Esophagus muscularis mucosa (tissue), 4 donors: ENCODE measurements at regions not wholly inside any gene's neighbourhood (a gene's known extent, or its start where the extent isn't known, plus 50 kb on each side); places are given as distances from the start of the nearest gene placed in this dataset.
A peak's percentile ranks its signal among the peaks of the same experiment; 100 is the strongest.

Experiments
- DNase-seq: peaks from one replicate; pipeline ENCODE4 v3.0.0-alpha.2; 2017; ENCODE audit errors: extremely low spot score
- H3K27ac ChIP-seq, 4 donors: fragments of 200-600 bp; sonication (generic); replicated peaks in 1 of 4; 1 replicate in 3 of 4; 2 replicates in 1 of 4; pipeline ENCODE4 v1.5.1; 2016 to 2019; ENCODE audit warnings: mild to moderate bottlenecking in 1 of 4
- H3K27me3 ChIP-seq, 4 donors: fragments of 200-600 bp; sonication (generic); one replicate each; pipeline versions ENCODE4 v1.5.1 to v1.6.0; 2016 to 2019
- H3K36me3 ChIP-seq, 4 donors: fragments of 200-600 bp; sonication (generic); one replicate each; pipeline ENCODE4 v1.5.1; 2016 to 2019
- H3K4me1 ChIP-seq, 4 donors: fragments of 200-600 bp; sonication (generic); one replicate each; pipeline ENCODE4 v1.5.1; 2016 to 2019
- H3K4me3 ChIP-seq, 4 donors: fragments of 200-600 bp; sonication (generic); 1 replicate in 2 of 4; 2 replicates in 2 of 4; pipeline ENCODE4 v1.5.1; 2016 to 2019; ENCODE audit warnings: mild to moderate bottlenecking in 4 of 4, moderate library complexity in 1 of 4
- H3K9me3 ChIP-seq, 4 donors: fragments of 200-600 bp; sonication (generic); 1 replicate in 3 of 4; 2 replicates in 1 of 4; pipeline ENCODE4 v1.5.1; 2016 to 2019
- EP300 ChIP-seq: sonication (generic); formaldehyde crosslinking; IDR thresholded peaks from one replicate; pipeline ENCODE4 v1.6.1; 2017; ENCODE audit warnings: antibody characterized with exemption
- POLR2A ChIP-seq: fragments of 450-650 bp; IDR thresholded peaks from one replicate; pipeline ENCODE4 v1.6.1; 2017; ENCODE audit warnings: antibody characterized with exemption, moderate library complexity, mild to moderate bottlenecking, low read depth
- POLR2AphosphoS5 ChIP-seq, 2 donors: sonication (generic); formaldehyde crosslinking; IDR thresholded peaks; one replicate each; pipeline ENCODE4 v1.6.1; 2017; ENCODE audit warnings: antibody characterized with exemption in 2 of 2
- WGBS: methylation state at CpG from one replicate; pipeline ENCODE4 v1.1.5; 2018; 5-methylcytosine and 5-hydroxymethylcytosine counted together
- intact Hi-C: fragments of 100-400 bp; cut with DNase I; formaldehyde crosslinking; loops from one replicate; pipeline ENCODE4 v1.15.1; 2023
- TF ChIP-seq, protein P1 (sequence below), 3 experiments: fragments of 200-600 bp in 2 of 3; fragments of 450-650 bp in 1 of 3; sonication (generic) in 2 of 3; IDR thresholded peaks; one replicate each; pipeline ENCODE4 v1.5.1; 2017 to 2019; ENCODE audit warnings: antibody characterized with exemption in 3 of 3, mild to moderate bottlenecking in 2 of 3, moderate library complexity in 1 of 3

DNA sequence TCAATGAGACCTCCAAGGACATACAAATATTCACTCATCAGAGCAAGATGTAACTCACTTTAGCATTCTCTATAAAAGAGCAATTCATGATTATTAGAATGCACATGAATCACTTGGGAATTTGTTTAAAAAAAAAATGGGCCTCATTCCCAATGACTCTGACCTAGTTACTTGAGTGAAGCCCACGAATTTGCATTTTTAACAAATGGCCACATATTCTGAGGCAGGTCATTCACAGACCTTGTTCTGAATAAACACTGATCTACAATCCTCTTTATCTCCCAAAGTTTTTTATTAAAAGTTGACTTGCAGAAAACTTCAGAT is 255.1 kb upstream of the VEGFC start:
- intact Hi-C loops = loop anchor here (2.0 kb wide), 2 partner anchors 485 to 671 kb away; no protein-coding TSS in a partner anchor
- WGBS = 6% methylated on average over 1 of the region's 1 CpG
- TF ChIP-seq POLR2AphosphoS5 (IDR thresholded peaks at IDR 0.05) (no peak), POLR2A (no peak)
- Histone ChIP-seq H3K27me3 (no peaks in the 10 kb centered on the region), H3K27ac (no peak overlapping the region), H3K9me3 (no peaks in the 10 kb centered on the region), H3K36me3 (no peaks in the 10 kb centered on the region), H3K4me3 (no peak overlapping the region), H3K4me1 (peaks cover 0 to 7% (median 0%) of the 10 kb centered on the region in 4 donors)
- DNase-seq = no peak

GRCh38 chr4:177051473-177052060 is 258.1 kb upstream of the NEIL3 start:
- H3K4me1 ChIP-seq = peaks cover 0 to 7% (median 0%) of the 10 kb centered on the region in 4 donors
- DNase-seq = no peak
- intact Hi-C loops = no loop called here
- H3K27ac ChIP-seq = no peak overlapping the region
- no peaks in the 10 kb centered on the region for H3K9me3 ChIP-seq
- H3K27me3 ChIP-seq = no peaks in the 10 kb centered on the region
- no peaks in the 10 kb centered on the region for H3K36me3 ChIP-seq
- TF ChIP-seq POLR2A = no peak
- TF ChIP-seq, protein P1, sequence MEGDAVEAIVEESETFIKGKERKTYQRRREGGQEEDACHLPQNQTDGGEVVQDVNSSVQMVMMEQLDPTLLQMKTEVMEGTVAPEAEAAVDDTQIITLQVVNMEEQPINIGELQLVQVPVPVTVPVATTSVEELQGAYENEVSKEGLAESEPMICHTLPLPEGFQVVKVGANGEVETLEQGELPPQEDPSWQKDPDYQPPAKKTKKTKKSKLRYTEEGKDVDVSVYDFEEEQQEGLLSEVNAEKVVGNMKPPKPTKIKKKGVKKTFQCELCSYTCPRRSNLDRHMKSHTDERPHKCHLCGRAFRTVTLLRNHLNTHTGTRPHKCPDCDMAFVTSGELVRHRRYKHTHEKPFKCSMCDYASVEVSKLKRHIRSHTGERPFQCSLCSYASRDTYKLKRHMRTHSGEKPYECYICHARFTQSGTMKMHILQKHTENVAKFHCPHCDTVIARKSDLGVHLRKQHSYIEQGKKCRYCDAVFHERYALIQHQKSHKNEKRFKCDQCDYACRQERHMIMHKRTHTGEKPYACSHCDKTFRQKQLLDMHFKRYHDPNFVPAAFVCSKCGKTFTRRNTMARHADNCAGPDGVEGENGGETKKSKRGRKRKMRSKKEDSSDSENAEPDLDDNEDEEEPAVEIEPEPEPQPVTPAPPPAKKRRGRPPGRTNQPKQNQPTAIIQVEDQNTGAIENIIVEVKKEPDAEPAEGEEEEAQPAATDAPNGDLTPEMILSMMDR (IDR thresholded peaks at IDR 0.05) = peak in 1 of 3 experiments; percentile 19
- WGBS = 79% methylated on average over 7 of the region's 7 CpGs
- no peak overlapping the region for H3K4me3 ChIP-seq

GRCh38 chr4:177052211-177052934 is 257.3 kb upstream of the NEIL3 start:
- DNase-seq = no peak
- TF ChIP-seq, protein P1 (IDR thresholded peaks at IDR 0.05) = no peak
- no peak for TF ChIP-seq EP300
- no peak for TF ChIP-seq POLR2AphosphoS5 (IDR thresholded peaks at IDR 0.05)
- no peak for TF ChIP-seq POLR2A
- 75% methylated on average over 4 of the region's 4 CpGs for WGBS
- H3K4me1 ChIP-seq = peaks cover 0 to 2% (median 0%) of the 10 kb centered on the region in 4 donors
- no peaks in the 10 kb centered on the region for H3K36me3 ChIP-seq
- no peaks in the 10 kb centered on the region for H3K9me3 ChIP-seq
- H3K4me3 ChIP-seq = no peak overlapping the region
- intact Hi-C loops = no loop called here
- no peak overlapping the region for H3K27ac ChIP-seq
- H3K27me3 ChIP-seq = no peaks in the 10 kb centered on the region

GRCh38 chr4:177057186-177057585 is 252.5 kb upstream of the NEIL3 start:
- TF ChIP-seq POLR2AphosphoS5 (IDR thresholded peaks at IDR 0.05) (no peak), POLR2A (no peak), EP300 (no peak)
- TF ChIP-seq, protein P1 (IDR thresholded peaks at IDR 0.05) = no peak
- no peaks in the 10 kb centered on the region for H3K27me3 ChIP-seq
- H3K36me3 ChIP-seq = no peaks in the 10 kb centered on the region
- WGBS = 76% methylated on average over 2 of the region's 2 CpGs
- intact Hi-C loops = no loop called here
- no peak for DNase-seq
- no peak overlapping the region for H3K4me3 ChIP-seq
- H3K27ac ChIP-seq = no peak overlapping the region
- H3K9me3 ChIP-seq = no peaks in the 10 kb centered on the region
- H3K4me1 ChIP-seq = no peaks in the 10 kb centered on the region

- H3K27me3 ChIP-seq = no peaks in the 10 kb centered on the region
- H3K4me3 ChIP-seq = no peak overlapping the region
- DNase-seq = no peak
- TF ChIP-seq POLR2AphosphoS5 (IDR thresholded peaks at IDR 0.05) (no peak), POLR2A (no peak), EP300 (no peak)
- TF ChIP-seq, protein P1 (IDR thresholded peaks at IDR 0.05) = no peak
- WGBS = 84% methylated on average over 2 of the region's 2 CpGs
- H3K4me1 ChIP-seq = no peaks in the 10 kb centered on the region
- no peaks in the 10 kb centered on the region for H3K36me3 ChIP-seq
- no peaks in the 10 kb centered on the region for H3K9me3 ChIP-seq
- intact Hi-C loops = no loop called here
- H3K27ac ChIP-seq = no peak overlapping the region
Measured at GRCh38 chr4:177064116-177064515, 245.6 kb upstream of the NEIL3 start.
